ENCODE measurements at regions not wholly inside any gene's neighbourhood (a gene's known extent, or its start where the extent isn't known, plus 50 kb on each side); places are given as distances from the start of the nearest gene placed in this dataset.

- DNase-seq, result no peak
Observed at GRCh38 chr11:31997955-31998354, 92.9 kb upstream of the RCN1 start.

- DNase-seq, result no peak
Observed at GRCh38 chr11:31996159-31996881, 94.6 kb upstream of the RCN1 start.

GRCh38 chr11:31995525-31996094 is 95.3 kb upstream of the RCN1 start:
- DNase-seq, result no peak

DNA sequence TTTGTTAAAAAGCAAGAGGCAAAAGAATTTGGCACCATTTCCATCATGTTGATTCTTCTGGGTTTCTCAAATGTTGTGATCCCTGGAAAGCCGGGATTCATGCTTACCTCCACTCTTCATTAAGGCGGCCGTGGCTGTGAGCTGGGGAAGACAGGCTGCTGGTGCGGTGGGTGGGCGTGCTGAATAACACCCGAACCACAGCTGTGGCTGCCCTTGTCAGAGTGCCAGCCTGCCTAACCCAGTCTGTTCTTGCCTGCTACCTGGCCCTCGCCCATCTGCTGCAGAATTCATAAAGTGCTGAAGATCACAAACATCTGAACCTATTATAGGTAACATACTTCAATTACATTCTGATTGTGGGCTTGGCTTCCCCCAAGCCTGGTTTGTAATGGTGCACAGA is 95.8 kb upstream of the RCN1 start:
- no peak for DNase-seq

- DNase-seq, result no peak
Observed at GRCh38 chr11:31987118-31988005, 103.5 kb upstream of the RCN1 start.

DNA sequence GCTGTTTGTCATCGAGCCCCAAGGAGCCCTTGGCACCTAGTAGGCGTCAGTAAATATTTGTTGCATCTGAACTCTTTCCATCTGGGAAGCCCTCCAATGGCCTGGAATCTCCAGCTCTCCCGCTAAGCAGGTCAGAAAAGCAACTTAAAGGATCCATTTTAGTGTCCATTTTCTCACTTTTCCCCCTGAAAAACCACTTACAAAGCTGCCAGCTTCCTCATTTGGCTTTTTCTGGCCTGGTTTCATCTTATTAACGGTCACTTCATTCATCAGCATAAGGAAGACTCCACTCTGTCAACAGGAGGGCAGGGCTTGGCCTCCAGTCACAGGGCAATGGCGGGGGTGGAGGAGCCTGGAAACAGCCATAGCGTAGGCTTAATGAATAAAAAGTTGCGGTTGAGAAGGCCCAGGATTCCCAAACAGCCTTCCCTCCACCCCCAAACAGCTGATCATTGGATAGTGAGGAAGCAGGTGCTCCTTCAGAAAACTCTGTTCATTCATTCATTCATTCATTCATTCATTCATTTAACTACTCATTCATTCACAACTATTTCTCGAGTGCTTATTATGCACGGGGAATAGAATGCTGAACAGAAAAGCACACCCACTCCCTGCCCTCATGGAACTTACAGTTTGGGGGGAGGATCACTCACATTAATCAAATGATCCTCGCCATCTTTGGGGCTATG is 104.5 kb upstream of the RCN1 start:
- DNase-seq, result no peak

DNA sequence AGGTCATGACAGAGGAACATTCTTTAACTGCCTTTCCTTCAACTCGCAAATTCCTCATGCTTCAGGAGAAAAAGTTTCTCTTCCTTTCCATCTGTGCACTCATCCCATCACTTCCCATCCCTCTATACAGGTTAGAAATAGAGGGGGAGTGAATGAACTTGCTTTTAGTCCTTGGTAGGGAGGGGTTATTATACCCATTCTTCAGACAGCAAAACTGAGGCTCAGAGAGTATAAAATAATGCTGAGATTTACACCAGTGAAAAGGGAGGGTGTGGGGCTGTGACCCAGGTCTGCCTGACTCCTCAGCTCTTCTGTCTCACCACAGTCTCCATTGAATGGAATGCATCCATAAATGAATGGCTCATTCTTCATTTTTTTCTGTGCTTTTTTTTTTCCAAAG is 109.4 kb upstream of the RCN1 start:
- DNase-seq, result no peak

DNA sequence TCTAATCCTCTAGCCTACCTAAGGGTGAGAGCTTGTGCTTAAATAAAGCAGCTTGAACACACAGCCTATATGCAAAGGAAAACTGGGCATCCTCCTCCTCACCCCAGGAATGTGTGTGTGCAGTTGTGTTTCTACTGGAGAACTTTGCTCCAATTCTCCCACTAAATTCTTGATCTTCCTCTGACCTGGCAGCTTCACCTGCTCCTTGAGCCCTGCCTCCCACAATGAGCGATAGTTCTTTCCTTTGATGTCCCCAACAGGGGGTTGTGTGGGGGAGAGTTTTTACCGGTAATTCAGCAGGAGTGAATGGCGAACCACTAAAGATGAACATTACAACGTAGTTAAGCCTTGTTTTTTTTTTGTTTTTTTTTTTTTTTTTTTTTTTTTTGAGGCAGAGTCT is 113.5 kb upstream of the RCN1 start:
- DNase-seq, result no peak

DNA sequence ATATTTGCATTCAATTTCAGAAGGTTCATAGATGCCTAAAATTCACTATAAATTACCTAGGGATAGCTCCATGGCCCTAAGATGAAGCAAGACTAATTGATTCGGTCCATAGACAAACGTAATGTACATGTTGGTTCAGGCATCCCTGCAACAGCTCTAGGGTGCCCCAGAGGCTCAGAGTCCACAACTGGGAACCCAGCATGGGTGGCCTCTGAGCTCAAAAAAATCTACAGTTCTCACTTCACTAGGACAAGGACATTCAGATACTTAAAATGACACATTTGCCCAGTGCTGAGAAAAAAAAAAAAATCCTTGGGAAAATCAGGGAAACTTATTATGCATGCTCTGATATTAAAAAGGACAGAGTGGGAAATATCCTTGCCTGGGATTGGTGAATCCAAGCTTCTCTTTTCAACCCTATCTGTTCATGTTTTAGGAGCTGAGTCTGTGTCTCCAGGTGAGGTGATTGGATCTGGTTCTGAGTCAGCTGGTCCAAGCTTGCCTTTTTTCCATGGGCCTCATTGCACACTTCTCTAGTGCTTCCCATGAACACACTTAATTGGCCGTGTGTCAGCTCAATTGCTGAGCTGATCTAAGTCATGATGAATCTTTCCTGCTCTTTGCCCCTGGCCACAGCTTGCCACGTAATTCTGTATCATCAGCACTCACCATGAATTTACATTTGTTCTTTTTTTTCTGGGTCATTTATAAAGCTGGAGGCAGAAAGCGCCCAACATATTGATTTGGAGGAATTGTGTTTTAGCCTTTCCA is 116.3 kb upstream of the RCN1 start:
- no peak for DNase-seq

DNA sequence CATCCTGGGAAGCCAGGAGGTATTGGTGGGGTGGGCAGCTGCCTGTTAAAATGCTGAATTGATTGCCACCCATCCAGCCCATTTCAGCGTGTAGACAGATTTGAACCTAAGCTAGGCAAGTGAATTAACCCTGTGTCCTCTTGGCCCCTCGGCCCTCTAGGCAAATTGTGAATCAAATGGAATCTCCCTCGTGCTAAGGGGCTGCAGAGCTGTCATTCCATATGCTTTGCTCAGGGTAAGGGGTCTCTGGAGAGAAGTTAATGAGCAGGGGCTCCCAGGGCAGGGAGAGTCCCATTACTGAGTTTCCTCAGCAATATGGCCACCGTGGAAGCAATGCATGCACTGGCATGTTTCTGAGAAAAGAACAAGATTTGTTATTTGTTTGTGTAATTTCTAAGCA is 117.7 kb upstream of the RCN1 start:
- DNase-seq, result no peak

DNA sequence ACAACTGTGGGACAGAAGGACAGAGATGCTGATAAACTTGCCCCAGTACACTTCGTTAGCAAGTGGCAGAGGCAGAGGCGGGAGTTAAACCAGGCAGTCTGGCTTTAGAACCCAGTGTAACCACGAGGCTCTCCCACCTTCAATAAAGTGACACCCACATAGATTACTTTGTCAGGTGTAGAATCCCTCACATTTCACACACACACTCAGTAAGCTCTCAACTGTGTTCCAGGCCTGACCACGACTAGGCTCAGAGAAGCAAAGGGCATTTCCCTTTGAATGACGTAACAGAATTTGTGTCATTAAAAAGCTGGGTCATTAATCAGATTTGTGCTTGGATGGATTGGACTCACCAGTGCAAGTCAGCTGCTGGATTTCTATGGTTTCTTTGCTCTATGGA is 118.3 kb upstream of the RCN1 start:
- DNase-seq, result no peak

GRCh38 chr11:31969359-31969702 is 121.5 kb upstream of the RCN1 start:
- no peak for DNase-seq

DNA sequence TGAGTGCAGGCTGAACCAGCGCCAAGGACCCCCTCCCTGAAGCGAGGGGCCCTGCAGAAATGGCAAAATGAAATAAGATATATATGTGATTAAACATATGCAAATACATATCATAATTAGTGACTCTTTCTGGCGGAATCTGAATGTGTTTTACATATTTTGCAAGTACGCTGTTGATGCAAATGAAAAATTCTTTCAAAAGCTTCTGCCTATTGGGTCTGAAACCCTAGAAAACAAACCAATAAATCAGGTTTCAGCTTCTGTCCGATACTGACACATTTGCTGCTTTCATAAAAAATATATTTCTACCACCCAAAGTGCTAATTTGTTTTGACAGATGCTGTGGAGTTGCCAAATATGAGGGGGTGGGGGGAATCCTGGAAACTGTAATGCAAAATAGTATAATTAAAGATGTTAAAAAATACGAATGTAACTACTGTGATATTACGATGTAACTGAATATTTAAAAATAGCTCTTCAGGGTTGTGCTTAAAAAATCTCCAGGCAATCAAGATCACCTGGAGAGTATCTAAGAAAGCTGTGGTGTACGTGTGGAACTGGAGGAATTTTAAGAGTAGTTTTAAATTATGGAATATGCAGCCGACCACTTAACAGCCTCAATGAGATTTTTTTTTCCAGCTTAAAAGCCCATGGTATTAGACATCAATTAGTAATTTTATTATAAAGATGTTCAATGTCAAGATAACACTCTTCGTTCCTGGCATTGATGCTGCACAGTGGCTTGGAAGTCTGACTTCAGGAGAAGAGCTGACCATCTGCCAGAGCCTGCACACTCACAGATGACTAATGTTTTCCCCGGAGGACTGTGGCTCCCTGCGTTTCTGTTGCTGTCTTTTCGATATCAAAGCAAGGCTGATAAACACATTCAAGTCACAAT is 122.2 kb upstream of the RCN1 start:
- peak; percentile 15 for DNase-seq

- DNase-seq, result no peak
Observed at GRCh38 chr11:31967404-31968130, 123.3 kb upstream of the RCN1 start.

GRCh38 chr11:31966846-31967245 is 124.0 kb upstream of the RCN1 start:
- DNase-seq, result no peak

GRCh38 chr11:31964181-31964580 is 126.7 kb upstream of the RCN1 start:
- no peak for DNase-seq

DNA sequence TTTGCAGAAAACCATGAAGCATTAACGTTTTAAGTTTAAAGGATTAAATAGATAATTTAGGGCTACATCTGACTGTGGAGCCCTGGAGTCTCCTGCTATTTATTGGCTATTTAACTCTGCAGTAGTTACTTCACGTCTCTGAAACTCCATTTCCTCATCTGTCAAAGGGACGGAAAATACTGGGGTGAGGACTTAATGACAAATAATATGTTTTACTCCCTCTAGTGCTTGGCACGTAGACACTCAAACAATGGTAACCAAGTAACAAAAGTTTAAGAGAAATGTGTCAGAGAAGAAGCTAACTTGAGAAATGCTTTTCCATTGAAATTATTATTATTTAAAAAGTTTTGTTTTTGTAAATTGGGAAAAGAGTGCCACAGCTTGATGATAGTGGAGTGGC is 130.7 kb upstream of the RCN1 start:
- DNase-seq, result no peak

DNA sequence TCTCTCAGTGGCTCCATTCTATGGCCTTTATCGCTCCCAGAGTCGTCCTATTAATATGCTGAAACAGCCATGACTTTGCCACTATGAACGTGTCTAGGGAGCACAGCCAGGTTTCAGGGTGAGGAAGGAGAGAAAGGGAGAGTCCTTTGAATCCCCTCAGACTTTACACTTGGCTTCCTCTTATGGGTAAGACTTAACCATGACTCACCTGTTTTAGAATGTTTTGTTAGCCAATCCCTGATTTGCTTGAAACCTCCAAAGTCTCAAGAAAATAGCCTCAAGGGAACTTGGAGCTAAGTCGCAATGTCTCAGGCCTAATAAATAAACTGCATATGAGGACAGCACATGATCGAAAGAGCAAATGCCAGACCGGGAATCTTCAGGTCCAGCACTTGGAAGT is 131.2 kb upstream of the RCN1 start:
- no peak for DNase-seq

- DNase-seq, result no peak
Observed at GRCh38 chr11:31958076-31958735, 132.7 kb upstream of the RCN1 start.

DNA sequence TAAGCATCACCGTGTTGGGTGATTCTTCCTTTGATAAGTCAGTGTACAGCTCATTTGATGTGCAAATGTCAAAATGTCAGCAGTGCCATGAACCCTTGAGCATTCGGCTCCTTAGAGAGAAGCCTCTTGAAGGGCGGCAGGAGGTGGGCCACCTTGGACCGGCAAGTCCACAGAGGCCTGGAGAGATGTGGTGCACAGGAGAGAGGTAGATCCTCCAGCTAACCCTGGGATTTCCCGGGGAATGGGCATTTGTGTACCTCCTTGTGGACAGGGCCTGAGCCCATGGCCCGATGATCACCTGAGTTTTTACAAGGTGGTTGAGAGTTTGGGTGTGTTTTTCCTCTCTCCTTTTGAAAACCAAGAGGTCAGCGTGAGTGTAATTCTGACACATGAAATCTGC is 133.2 kb upstream of the RCN1 start:
- no peak for DNase-seq
